ENCODE measurements at regions not wholly inside any gene's neighbourhood (a gene's known extent, or its start where the extent isn't known, plus 50 kb on each side); places are given as distances from the start of the nearest gene placed in this dataset.

DNA sequence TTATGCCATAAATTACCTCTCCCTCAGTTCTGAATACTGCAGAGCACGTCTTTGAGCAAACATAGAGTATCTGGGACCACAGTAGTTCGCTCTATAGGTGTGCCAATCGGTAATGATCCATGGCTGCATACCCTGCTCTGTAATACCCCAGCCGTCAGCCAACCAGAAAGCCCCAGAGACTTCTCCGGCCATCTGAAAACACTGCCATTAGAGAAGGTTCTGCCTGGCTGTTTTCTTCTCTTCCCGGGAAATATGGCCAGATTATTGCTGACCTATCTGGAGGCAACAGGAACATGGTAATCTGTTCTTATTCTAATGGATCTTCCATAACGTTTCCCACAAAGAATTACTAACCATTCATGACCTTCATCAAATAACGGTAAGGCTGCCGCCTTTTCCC, 139.9 kb downstream of the RPS12 start:
- TF ChIP-seq EZH2 (optimal IDR thresholded peaks at IDR 0.05; ENCODE audit: low read depth, low read length), result no peak
- TF ChIP-seq, protein P1, sequence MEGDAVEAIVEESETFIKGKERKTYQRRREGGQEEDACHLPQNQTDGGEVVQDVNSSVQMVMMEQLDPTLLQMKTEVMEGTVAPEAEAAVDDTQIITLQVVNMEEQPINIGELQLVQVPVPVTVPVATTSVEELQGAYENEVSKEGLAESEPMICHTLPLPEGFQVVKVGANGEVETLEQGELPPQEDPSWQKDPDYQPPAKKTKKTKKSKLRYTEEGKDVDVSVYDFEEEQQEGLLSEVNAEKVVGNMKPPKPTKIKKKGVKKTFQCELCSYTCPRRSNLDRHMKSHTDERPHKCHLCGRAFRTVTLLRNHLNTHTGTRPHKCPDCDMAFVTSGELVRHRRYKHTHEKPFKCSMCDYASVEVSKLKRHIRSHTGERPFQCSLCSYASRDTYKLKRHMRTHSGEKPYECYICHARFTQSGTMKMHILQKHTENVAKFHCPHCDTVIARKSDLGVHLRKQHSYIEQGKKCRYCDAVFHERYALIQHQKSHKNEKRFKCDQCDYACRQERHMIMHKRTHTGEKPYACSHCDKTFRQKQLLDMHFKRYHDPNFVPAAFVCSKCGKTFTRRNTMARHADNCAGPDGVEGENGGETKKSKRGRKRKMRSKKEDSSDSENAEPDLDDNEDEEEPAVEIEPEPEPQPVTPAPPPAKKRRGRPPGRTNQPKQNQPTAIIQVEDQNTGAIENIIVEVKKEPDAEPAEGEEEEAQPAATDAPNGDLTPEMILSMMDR (IDR thresholded peaks at IDR 0.05; ENCODE audit: low read length), result no peak
- TF ChIP-seq EZH2phosphoT487 (IDR thresholded peaks at IDR 0.05; ENCODE audit: low read length), result no peak
